Right lobe of liver (tissue), 6 donors: ENCODE measurements at regions not wholly inside any gene's neighbourhood (a gene's known extent, or its start where the extent isn't known, plus 50 kb on each side); places are given as distances from the start of the nearest gene placed in this dataset.

Experiments
- ATAC-seq, 4 donors: fragments of 200-7000 bp; cut with Tn5 transposase; one replicate each; pipeline ENCODE4 v1.9.1; 2020; ENCODE audit warnings: mild to moderate bottlenecking in 4 of 4, moderate library complexity in 4 of 4
- DNase-seq, 3 donors: peaks; one replicate each; pipeline ENCODE4 v3.0.0-alpha.2; 2020
- H3K27ac ChIP-seq, 3 donors: fragments of 200-600 bp; one replicate each; pipeline ENCODE4 v1.8.0; 2022
- H3K27me3 ChIP-seq, 2 donors: fragments of 200-600 bp; one replicate each; pipeline ENCODE4 v1.8.0; 2022
- H3K36me3 ChIP-seq, 4 donors: fragments of 200-600 bp; sonication (generic) in 1 of 4; one replicate each; pipeline versions ENCODE4 v1.5.1 to v1.8.0; 2017 to 2022; ENCODE audit warnings: control low read depth in 1 of 4
- H3K4me1 ChIP-seq, 4 donors: fragments of 200-600 bp; sonication (generic) in 1 of 4; one replicate each; pipeline versions ENCODE4 v1.5.1 to v1.8.0; 2017 to 2022; ENCODE audit warnings: control low read depth in 1 of 4
- H3K4me3 ChIP-seq, 3 donors: fragments of 200-600 bp; one replicate each; pipeline ENCODE4 v1.8.0; 2022
- H3K9me3 ChIP-seq, 4 donors: fragments of 200-600 bp; sonication (generic) in 1 of 4; one replicate each; pipeline versions ENCODE4 v1.5.1 to v1.8.0; 2017 to 2022; ENCODE audit warnings: control low read depth in 1 of 4
- POLR2A ChIP-seq: fragments of 450-650 bp; IDR thresholded peaks from one replicate; pipeline ENCODE4 v1.6.1; 2017; ENCODE audit warnings: antibody characterized with exemption, mild to moderate bottlenecking
- WGBS: methylation state at CpG from one replicate; pipeline ENCODE4 v1.1.6; 2018; ENCODE audit warnings: low coverage, low lambda C conversion rate; ENCODE audit not compliant: insufficient coverage; ENCODE audit errors: missing lambda C conversion rate; 5-methylcytosine and 5-hydroxymethylcytosine counted together
- intact Hi-C, 2 donors: fragments of 100-400 bp; cut with DNase I; formaldehyde crosslinking; loops; one replicate each; pipeline versions ENCODE4 v1.11.2 to v1.14.1; 2022
- TF ChIP-seq, protein P1 (sequence below), 4 donors: fragments of 200-600 bp in 3 of 4; fragments of 450-650 bp in 1 of 4; IDR thresholded peaks; one replicate each; pipeline versions ENCODE4 v1.5.1 to v1.8.0; 2016 to 2022; ENCODE audit warnings: antibody characterized with exemption in 4 of 4, mild to moderate bottlenecking in 2 of 4
- donor health status: DM: no; HTN: yes; CAD: no.
- donor health status: DM: no; HTN: no; CAD: no.
- donor health status: DM: no; HTN: no; CAD: no.
- donor health status: DM: no; HTN: yes; CAD: no.
- donor health status: DM: no; HTN: yes; CAD: no.

DNA sequence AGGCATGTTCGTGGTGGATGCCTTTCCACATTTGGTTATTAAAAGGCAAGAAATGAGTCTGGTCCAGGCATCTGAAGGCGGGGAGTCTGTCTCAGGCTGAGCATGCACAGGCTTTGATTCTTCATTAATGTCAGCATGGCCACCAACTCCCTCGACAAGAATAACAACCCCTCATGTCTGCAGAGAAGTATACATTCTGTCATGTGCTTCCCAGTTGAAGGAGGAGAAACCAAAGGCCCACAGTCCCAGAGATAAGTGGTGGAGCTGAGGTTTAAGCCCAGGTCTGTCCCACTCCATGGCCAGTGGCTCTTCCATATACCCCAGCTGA lies 61.6 kb upstream of the LAPTM5 start:
- peaks cover 0 to 30% (median 10%) of the 10 kb centered on the region in 4 donors for H3K4me1 ChIP-seq
- TF ChIP-seq, protein P1, sequence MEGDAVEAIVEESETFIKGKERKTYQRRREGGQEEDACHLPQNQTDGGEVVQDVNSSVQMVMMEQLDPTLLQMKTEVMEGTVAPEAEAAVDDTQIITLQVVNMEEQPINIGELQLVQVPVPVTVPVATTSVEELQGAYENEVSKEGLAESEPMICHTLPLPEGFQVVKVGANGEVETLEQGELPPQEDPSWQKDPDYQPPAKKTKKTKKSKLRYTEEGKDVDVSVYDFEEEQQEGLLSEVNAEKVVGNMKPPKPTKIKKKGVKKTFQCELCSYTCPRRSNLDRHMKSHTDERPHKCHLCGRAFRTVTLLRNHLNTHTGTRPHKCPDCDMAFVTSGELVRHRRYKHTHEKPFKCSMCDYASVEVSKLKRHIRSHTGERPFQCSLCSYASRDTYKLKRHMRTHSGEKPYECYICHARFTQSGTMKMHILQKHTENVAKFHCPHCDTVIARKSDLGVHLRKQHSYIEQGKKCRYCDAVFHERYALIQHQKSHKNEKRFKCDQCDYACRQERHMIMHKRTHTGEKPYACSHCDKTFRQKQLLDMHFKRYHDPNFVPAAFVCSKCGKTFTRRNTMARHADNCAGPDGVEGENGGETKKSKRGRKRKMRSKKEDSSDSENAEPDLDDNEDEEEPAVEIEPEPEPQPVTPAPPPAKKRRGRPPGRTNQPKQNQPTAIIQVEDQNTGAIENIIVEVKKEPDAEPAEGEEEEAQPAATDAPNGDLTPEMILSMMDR (IDR thresholded peaks at IDR 0.05) = no peak
- no peak for TF ChIP-seq POLR2A
- no peak overlapping the region for H3K4me3 ChIP-seq
- H3K27me3 ChIP-seq = no peaks in the 10 kb centered on the region
- intact Hi-C loops = no loop called here
- H3K27ac ChIP-seq = no peak overlapping the region
- no CpG with 5 or more reads among the region's 3 CpGs for WGBS
- no peak for ATAC-seq
- H3K36me3 ChIP-seq = no peaks in the 10 kb centered on the region
- no peaks in the 10 kb centered on the region for H3K9me3 ChIP-seq
- no peak for DNase-seq

DNA sequence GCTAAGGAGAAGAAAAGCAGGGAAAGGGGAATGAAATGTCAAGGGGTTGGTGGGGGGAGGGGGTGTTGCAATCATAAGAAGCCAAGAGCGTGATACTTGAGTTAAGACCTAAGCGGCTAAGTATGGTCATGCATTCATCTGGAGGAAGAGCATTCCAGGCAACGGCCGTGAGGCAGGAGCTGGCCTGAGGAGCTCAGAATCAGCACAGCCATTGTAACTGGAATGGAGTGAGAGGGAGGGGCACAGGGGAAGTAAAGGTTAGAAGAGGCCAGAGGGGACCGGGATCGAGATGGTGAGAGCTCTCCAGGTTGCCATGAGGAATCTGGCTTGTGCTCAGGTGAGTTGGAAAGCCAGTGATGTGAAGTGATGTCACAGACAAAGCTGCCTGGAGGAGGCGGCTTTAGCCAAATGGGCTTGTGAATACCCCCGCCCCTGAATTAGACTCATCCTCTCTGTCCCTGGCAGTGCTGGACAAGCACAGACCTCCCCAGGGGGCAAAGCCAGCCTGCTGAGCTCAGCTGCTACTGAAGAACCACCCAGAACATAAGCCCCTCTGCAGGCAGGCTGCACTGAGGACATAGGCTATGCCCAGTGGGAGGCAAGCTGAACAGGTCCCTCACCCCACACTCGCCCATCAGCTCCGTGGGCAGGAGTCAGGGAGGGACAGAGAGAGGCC lies 61.1 kb upstream of the LAPTM5 start:
- intact Hi-C loops = no loop called here
- peaks cover 0 to 26% (median 9%) of the 10 kb centered on the region in 4 donors for H3K4me1 ChIP-seq
- WGBS = 50% methylated on average over 6 of the region's 10 CpGs
- no peak for ATAC-seq
- DNase-seq = no peak
- H3K27ac ChIP-seq = no peak overlapping the region
- no peaks in the 10 kb centered on the region for H3K9me3 ChIP-seq
- no peaks in the 10 kb centered on the region for H3K27me3 ChIP-seq
- no peak overlapping the region for H3K4me3 ChIP-seq
- no peak for TF ChIP-seq POLR2A
- TF ChIP-seq, protein P1 (IDR thresholded peaks at IDR 0.05) = no peak
- H3K36me3 ChIP-seq = no peaks in the 10 kb centered on the region

DNA sequence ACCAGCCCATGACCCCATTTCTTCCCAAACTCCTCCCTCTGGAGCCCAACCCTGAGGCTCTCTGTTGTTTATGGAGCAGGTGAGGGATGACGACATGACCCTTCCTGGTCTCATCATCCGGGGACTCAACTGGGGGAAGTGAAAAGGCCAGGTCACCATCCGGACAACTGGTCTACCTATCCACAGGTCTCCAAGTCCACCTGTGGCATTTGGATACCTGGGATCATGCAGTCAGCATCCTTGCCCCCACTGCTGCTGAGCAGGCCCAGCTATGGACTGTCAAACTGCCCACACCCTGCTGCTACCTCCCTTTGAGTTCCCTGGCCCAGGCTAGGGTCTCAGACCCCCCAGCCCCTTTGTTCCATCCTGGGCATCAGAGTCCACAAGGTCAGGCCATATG lies 60.0 kb upstream of the LAPTM5 start:
- WGBS = 56% methylated on average over 2 of the region's 3 CpGs
- H3K27ac ChIP-seq = no peak overlapping the region
- TF ChIP-seq, protein P1 (IDR thresholded peaks at IDR 0.05) = no peak
- TF ChIP-seq POLR2A = no peak
- no peaks in the 10 kb centered on the region for H3K9me3 ChIP-seq
- H3K4me3 ChIP-seq = no peak overlapping the region
- ATAC-seq = no peak
- no peak for DNase-seq
- H3K27me3 ChIP-seq = no peaks in the 10 kb centered on the region
- intact Hi-C loops = no loop called here
- peaks cover 0 to 15% (median 7%) of the 10 kb centered on the region in 4 donors for H3K4me1 ChIP-seq
- no peaks in the 10 kb centered on the region for H3K36me3 ChIP-seq

DNA sequence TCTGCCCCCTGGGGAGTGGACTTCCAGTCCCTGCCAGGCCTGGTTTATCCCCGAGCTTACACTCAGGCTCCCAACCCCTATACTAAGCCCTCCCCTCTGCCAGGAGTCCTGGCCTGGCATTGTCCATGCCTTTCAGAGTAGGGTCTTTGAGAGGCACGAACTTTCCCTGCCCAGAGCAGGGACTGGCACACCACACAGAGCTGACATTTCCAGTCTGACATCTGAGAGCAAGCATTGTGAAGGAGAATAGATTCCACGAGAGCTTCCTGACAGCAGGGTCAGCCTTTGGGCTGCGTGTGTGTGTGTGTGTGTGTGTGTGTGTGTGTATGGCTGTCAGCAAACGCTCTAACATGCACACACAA lies 59.5 kb upstream of the LAPTM5 start:
- intact Hi-C loops = no loop called here
- WGBS = 45% methylated on average over 2 of the region's 5 CpGs
- no peaks in the 10 kb centered on the region for H3K27me3 ChIP-seq
- H3K4me3 ChIP-seq = no peak overlapping the region
- TF ChIP-seq POLR2A = no peak
- TF ChIP-seq, protein P1 (IDR thresholded peaks at IDR 0.05) = no peak
- H3K4me1 ChIP-seq = peaks cover 0 to 10% (median 4%) of the 10 kb centered on the region in 4 donors
- H3K9me3 ChIP-seq = no peaks in the 10 kb centered on the region
- no peak for ATAC-seq
- no peaks in the 10 kb centered on the region for H3K36me3 ChIP-seq
- no peak overlapping the region for H3K27ac ChIP-seq
- no peak for DNase-seq
